ENCODE measurements at regions not wholly inside any gene's neighbourhood (a gene's known extent, or its start where the extent isn't known, plus 50 kb on each side); places are given as distances from the start of the nearest gene placed in this dataset.

GRCh38 chr19:28128341-28128740 lies 1084.6 kb downstream of the UQCRFS1 start:
- Histone ChIP-seq H3K79me2 (ENCODE audit: control insufficient read depth, insufficient read depth, low read length) (no peaks in the 10 kb centered on the region), H3K4me3 (no peak overlapping the region), H3K27ac (ENCODE audit: control insufficient read depth, insufficient read depth) (no peak overlapping the region), H3K4me2 (ENCODE audit: control insufficient read depth, insufficient read depth) (no peak overlapping the region), H3K4me1 (ENCODE audit: control insufficient read depth, insufficient read depth, low read length) (no peaks in the 10 kb centered on the region), H3K9ac (ENCODE audit: control insufficient read depth, insufficient read depth, low read length) (no peak overlapping the region), H3K27me3 (replicated peaks in 1 of 2; ENCODE audit: control insufficient read depth in 2 of 2, insufficient read depth in 2 of 2, low read length in 1 of 2) (no peaks in the 10 kb centered on the region), H3K9me3 (replicated peaks; ENCODE audit: control insufficient read depth, insufficient read depth, low read length) (no peaks in the 10 kb centered on the region; the same call in 2 of the 3 replicates), H4K20me1 (ENCODE audit: control insufficient read depth, insufficient read depth) (no peaks in the 10 kb centered on the region), H3K36me3 (ENCODE audit: control insufficient read depth in 2 of 2, insufficient read depth in 2 of 2, low read length in 1 of 2) (no peaks in the 10 kb centered on the region), H2AFZ (ENCODE audit: control insufficient read depth, low read depth, low read length) (no peak overlapping the region)
- intact Hi-C loops (cut with micrococcal nuclease; ENCODE audit: unreplicated experiment) (no loop called here), in situ Hi-C loops (cut with MboI) (no loop called here)
- ChIA-PET SMC1A (ENCODE audit: uncharacterized antibody, unreplicated experiment) (interaction anchor here (0.6 to 6.2 kb wide), 11 partner anchors 10 to 180 kb away, joined by 3 to 42 read pairs (median 4); no protein-coding TSS in a partner anchor), POLR2A (interaction anchor here (1.1 to 1.5 kb wide), 3 partner anchors 19 to 109 kb away, joined by 3 to 4 read pairs (median 3); no protein-coding TSS in a partner anchor), RAD21 (ENCODE audit: unreplicated experiment) (interaction anchor here (1.2 to 5.0 kb wide), 3 partner anchors 19 to 52 kb away, joined by 4 to 41 read pairs (median 10); no protein-coding TSS in a partner anchor), CTCF (interaction anchor here (0.8 to 1.8 kb wide), 3 partner anchors 19 to 110 kb away, joined by 3 to 5 read pairs (median 3); no protein-coding TSS in a partner anchor)
- ATAC-seq (no peak), DNase-seq (ENCODE audit: low read depth, low spot score) (no peak), FAIRE-seq (no peak)
- no TSS peak for BruUV-seq (replicated peaks)
- TF ChIP-seq, protein P1, sequence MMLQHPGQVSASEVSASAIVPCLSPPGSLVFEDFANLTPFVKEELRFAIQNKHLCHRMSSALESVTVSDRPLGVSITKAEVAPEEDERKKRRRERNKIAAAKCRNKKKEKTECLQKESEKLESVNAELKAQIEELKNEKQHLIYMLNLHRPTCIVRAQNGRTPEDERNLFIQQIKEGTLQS (IDR thresholded peaks at IDR 0.05; ENCODE audit: borderline replicate concordance, extremely low read depth, low read depth, low read length) = no peak
- WGBS (ENCODE audit: insufficient coverage, insufficient replicate concordance, low lambda C conversion rate, missing lambda C conversion rate) = 30% methylated on average over 4 of the region's 4 CpGs

DNA sequence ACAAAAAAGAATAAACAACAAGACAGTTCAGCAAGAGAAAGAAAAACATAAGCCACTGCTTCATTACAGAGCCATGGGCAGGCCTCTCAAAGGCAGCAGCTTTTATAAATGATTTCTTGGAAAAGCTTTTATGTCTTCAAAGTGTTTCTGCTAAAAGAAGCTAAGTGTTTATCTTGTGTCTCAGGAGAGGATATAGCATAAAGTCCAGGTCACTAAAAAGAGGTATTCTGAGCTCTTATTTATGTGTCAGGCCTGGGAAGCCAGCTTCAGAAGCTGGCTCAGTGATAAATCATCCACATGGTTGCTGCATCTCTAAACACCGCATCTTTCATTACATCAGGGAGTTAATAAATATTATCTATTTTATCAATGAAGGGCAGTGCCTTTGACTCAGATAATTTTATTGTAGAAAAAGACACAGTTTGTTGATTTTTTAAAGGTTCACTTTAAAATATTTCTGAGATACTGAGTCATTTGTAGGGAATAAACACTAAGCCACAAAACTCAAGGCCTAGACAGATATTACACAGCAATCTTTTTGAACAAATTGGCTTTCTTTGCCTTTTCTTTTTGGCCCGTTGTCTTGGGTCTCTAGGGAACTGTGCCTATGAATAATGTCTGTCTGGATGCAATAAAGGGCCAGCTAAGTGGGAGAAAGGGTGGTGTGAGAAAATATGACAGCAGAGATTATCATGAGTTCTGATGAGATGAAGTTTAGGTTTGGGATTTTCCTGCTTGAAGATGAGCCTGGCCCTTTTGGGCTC lies 1086.6 kb downstream of the UQCRFS1 start:
- no peaks in the 10 kb centered on the region for H3K4me1 ChIP-seq (ENCODE audit: control insufficient read depth, insufficient read depth, low read length)
- no peaks in the 10 kb centered on the region; the same call in 2 of the 3 replicates for H3K9me3 ChIP-seq (replicated peaks; ENCODE audit: control insufficient read depth, insufficient read depth, low read length)
- TF ChIP-seq MEF2B (IDR thresholded peaks at IDR 0.05; ENCODE audit: partially characterized antibody, poor library complexity, severe bottlenecking) (peak; percentile 13), E4F1 (IDR thresholded peaks at IDR 0.05; ENCODE audit: borderline replicate concordance, partially characterized antibody) (no peak)
- in situ Hi-C loops (cut with MboI) = no loop called here
- H3K79me2 ChIP-seq (ENCODE audit: control insufficient read depth, insufficient read depth, low read length) = no peaks in the 10 kb centered on the region
- H3K4me2 ChIP-seq (ENCODE audit: control insufficient read depth, insufficient read depth) = no peak overlapping the region
- WGBS (ENCODE audit: insufficient coverage, insufficient replicate concordance, low lambda C conversion rate, missing lambda C conversion rate) = 31% methylated on average over 2 of the region's 2 CpGs
- SMC1A ChIA-PET (ENCODE audit: uncharacterized antibody, unreplicated experiment) = interaction anchor here (0.8 to 6.2 kb wide), 10 partner anchors 8 to 118 kb away, joined by 3 to 42 read pairs (median 4); no protein-coding TSS in a partner anchor
- no peak for FAIRE-seq
- RAD21 ChIA-PET (ENCODE audit: unreplicated experiment) = interaction anchor here (0.9 to 5.0 kb wide), 8 partner anchors 11 to 113 kb away, joined by 3 to 41 read pairs (median 4); no protein-coding TSS in a partner anchor
- H2AFZ ChIP-seq (ENCODE audit: control insufficient read depth, low read depth, low read length) = no peak overlapping the region
- no peak for ATAC-seq
- no peak overlapping the region for H3K4me3 ChIP-seq
- BruUV-seq (replicated peaks) = no TSS peak
- H4K20me1 ChIP-seq (ENCODE audit: control insufficient read depth, insufficient read depth) = no peaks in the 10 kb centered on the region
- no peaks in the 10 kb centered on the region for H3K27me3 ChIP-seq (replicated peaks in 1 of 2; ENCODE audit: control insufficient read depth in 2 of 2, insufficient read depth in 2 of 2, low read length in 1 of 2)
- H3K27ac ChIP-seq (ENCODE audit: control insufficient read depth, insufficient read depth) = no peak overlapping the region
- intact Hi-C loops (cut with micrococcal nuclease; ENCODE audit: unreplicated experiment) = no loop called here
- H3K36me3 ChIP-seq (ENCODE audit: control insufficient read depth in 2 of 2, insufficient read depth in 2 of 2, low read length in 1 of 2) = no peaks in the 10 kb centered on the region
- CTCF ChIA-PET = interaction anchor here (0.7 to 2.9 kb wide), 6 partner anchors 21 to 114 kb away, joined by 3 to 14 read pairs (median 4); no protein-coding TSS in a partner anchor
- POLR2A ChIA-PET = interaction anchor here (1.3 kb wide), 1 partner anchor 11 kb away, joined by 3 read pairs; no protein-coding TSS in a partner anchor
- DNase-seq (ENCODE audit: low read depth, low spot score) = no peak
- no peak overlapping the region for H3K9ac ChIP-seq (ENCODE audit: control insufficient read depth, insufficient read depth, low read length)
